Mammary epithelial cell (primary cell): ENCODE measurements at regions not wholly inside any gene's neighbourhood (a gene's known extent, or its start where the extent isn't known, plus 50 kb on each side); places are given as distances from the start of the nearest gene placed in this dataset.

Source experiments
- EZH2 ChIP-seq: IDR thresholded peaks from 2 replicates; pipeline ENCODE4 v1.6.1; 2012; ENCODE audit warnings: low read length, inconsistent platforms, borderline replicate concordance
- TF ChIP-seq, protein P1 (sequence below), 2 donors: IDR thresholded peaks in 1 of 2; conservative IDR thresholded peaks in 1 of 2; 2 replicates each; pipeline ENCODE4 v1.5.1; 2011 to 2012; ENCODE audit warnings: inconsistent platforms in 2 of 2, low read length in 2 of 2, mild to moderate bottlenecking in 2 of 2, control low read depth in 1 of 2, low read depth in 1 of 2; ENCODE audit not compliant: insufficient read depth in 1 of 2; ENCODE audit errors: extremely low read depth in 1 of 2

DNA sequence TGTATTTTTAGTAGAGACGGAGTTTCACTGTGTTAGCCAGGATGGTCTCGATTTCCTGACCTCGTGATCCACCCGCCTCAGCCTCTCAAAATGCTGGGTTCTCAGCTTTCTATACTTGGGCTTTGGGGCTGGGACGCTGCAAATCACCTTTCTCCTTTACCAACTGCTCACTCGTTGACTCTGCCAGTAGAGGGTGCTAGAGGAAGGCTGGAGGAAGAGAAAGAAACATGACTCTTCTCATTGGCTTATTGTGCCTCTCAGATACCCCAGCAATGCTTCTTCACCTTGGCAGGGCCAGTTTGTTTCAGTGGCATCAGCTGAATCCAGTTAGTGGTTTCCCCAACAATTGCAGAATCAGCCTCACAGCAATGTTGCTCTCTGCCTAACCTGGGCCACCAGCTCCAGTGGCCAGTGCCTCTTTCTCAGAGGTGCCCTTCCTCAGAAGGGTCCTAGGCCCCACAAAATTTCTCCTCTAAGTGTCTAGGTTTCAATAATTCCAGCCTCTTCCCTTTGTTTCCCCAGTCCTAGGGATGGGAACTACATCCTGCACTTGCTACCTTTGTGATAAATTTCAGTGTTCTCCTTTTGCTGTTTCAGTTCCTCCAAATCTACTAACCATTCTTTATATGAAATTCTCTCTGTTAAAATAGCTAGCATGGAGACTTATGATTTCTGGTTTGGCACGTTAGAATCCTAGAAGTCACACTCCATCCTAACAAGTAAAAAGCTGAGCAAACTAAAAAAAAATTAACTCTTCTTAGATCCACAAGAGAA, 71.5 kb upstream of the VSTM5 start:
- TF ChIP-seq, protein P1, sequence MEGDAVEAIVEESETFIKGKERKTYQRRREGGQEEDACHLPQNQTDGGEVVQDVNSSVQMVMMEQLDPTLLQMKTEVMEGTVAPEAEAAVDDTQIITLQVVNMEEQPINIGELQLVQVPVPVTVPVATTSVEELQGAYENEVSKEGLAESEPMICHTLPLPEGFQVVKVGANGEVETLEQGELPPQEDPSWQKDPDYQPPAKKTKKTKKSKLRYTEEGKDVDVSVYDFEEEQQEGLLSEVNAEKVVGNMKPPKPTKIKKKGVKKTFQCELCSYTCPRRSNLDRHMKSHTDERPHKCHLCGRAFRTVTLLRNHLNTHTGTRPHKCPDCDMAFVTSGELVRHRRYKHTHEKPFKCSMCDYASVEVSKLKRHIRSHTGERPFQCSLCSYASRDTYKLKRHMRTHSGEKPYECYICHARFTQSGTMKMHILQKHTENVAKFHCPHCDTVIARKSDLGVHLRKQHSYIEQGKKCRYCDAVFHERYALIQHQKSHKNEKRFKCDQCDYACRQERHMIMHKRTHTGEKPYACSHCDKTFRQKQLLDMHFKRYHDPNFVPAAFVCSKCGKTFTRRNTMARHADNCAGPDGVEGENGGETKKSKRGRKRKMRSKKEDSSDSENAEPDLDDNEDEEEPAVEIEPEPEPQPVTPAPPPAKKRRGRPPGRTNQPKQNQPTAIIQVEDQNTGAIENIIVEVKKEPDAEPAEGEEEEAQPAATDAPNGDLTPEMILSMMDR (conservative IDR thresholded peaks at IDR 0.05 in 1 of 2, IDR thresholded peaks at IDR 0.05 in 1 of 2; ENCODE audit: extremely low read depth in 1 of 2, insufficient read depth in 1 of 2, low read depth in 1 of 2, low read length in 2 of 2): peak; percentile 89 to 96
- TF ChIP-seq EZH2: no peak
